Fibroblast of peridontal ligament (primary cell): ENCODE measurements at regions not wholly inside any gene's neighbourhood (a gene's known extent, or its start where the extent isn't known, plus 50 kb on each side); places are given as distances from the start of the nearest gene placed in this dataset.

Source experiments
- DNase-seq: peaks from one replicate; pipeline ENCODE4 v3.0.0-alpha.2; 2010; ENCODE audit errors: extremely low read depth

DNA sequence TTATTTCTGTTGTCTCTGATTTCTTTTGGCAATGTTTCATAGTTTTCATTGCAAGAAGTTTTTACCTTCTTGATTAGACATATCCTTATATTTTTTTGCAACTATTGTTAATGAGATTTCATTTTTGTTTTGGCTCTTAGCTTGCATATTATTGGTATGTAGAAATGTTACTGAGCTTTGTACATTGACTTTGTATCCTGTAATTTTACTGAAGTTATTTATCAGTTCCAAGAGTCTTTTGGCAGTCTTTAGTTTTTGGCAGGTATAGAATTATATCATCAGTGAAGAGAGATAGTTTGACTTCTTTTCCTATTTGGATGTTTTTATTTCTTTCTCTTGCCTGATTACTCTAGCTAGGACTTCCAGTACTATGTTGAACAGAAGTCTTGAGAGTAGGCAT lies 375.7 kb downstream of the TDRD3 start:
- no peak for DNase-seq

DNA sequence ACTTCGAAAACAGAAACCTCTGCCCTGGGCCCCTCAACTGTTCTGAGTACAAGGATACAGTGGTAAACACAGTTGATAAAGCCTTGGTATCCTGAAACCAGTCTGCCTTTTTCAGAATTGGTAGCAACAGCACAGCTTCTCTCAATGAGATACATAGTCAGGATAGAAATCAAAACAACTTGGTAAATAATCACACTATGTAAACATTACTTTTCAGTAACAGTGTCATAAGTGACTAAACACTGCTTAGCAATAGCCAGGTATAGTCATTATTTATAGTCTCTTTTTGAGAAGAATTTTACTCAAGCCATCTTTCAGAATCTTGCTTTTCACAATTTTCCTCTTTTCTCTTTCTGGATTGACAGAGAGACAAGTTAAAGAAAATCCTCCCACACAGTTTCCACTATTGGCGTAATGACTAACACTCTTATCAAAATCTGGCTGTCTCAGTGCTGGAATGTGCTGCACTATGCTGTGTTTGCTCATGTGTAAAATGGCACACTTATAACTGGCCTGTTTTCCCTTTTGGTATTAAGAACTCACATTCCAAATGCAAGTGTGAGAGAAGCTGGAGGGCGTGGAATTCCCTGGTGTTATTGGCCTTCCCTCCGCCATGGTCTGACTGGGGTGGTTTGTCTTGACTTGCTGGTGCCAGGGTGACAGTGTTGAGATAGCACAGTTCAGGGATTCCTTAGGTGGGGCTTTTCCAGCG lies 368.8 kb downstream of the TDRD3 start:
- no peak for DNase-seq

DNA sequence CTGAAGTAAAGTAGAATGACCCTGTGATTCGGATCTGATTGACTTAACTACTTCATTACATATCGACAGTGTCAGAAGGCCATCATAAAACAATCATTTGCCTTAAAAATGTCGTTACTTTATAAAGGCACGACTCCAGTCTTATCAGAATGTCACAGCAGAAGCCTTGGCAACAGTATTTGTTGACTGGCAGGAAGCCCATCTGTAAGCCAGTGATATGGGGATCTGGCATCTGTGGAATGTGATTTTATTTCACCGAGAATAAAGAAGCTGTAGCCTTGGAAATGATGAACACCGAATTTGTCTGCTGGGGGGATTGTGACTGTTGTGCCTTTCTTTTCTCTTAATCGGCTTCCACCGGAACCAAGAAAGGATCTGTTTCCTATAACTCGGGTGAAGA lies 362.5 kb downstream of the TDRD3 start:
- DNase-seq: no peak

DNA sequence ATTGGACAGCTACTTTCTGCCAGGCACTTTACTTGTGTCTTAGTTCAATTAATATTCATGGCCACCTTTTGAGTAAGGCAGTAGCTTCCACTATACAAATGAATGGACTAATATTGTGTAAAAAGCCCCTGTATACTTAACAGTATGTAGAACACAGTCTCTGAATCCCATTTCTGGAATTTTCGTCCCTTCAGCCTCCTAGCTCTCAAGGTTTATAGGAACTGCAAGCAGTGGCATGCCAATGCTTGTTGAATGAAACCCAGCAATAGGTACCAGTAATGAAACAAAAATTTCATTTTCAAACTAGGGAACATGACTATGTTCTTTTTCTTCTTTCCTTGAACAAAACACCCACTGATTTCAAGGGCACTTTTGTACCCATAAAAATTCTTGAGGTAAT lies 361.6 kb downstream of the TDRD3 start:
- no peak for DNase-seq

DNA sequence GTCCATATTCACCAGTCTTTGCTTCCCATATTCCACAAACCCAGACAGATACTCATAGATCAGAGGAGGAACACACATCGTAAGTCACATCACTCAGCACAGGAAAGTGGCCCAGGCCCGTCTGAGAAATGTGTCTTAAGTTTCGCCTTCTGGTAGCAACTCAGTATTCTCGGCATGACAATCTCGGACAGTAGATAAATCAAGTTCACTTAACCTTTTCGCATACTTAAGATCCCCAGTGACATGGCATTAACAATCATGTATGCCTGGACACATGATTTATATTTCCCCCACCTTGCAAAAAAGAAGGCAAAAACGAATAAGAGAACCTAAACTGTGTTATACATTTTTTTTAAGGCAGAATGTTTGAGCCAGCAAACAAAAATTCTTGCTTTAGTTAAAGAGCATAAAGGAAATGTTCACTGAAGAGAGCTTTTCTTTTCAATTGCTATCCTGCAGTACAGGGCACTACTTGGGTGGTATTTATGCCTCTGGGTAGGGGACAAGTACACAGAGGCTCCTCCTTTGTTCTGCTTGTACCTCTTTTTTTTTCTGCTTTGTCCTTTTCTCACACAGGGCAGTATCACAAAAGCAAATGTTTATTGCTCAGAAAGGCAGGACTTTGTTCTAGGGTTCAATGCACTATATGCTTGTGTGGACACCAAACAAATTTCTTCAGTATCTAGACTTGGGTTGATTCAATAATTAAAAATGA lies 360.6 kb downstream of the TDRD3 start:
- no peak for DNase-seq

DNA sequence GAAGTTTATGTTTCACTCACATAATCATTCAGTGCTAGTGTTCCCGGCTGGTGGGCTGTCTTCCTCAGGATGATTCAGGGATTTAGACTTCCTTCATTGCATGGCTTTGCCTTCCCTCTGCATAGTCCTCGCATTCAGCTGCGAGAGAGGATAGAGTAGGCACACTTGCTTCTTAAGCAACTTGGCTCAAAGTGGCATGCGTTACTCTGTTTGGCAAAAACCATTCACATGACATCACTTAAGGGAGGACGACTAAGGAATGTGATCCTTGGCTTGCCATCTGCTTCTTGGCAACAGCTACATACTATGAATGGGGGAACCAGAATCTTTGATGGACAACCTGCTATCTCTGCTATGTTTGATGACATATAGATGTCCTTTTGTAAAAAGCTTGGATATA lies 359.3 kb downstream of the TDRD3 start:
- no peak for DNase-seq

DNA sequence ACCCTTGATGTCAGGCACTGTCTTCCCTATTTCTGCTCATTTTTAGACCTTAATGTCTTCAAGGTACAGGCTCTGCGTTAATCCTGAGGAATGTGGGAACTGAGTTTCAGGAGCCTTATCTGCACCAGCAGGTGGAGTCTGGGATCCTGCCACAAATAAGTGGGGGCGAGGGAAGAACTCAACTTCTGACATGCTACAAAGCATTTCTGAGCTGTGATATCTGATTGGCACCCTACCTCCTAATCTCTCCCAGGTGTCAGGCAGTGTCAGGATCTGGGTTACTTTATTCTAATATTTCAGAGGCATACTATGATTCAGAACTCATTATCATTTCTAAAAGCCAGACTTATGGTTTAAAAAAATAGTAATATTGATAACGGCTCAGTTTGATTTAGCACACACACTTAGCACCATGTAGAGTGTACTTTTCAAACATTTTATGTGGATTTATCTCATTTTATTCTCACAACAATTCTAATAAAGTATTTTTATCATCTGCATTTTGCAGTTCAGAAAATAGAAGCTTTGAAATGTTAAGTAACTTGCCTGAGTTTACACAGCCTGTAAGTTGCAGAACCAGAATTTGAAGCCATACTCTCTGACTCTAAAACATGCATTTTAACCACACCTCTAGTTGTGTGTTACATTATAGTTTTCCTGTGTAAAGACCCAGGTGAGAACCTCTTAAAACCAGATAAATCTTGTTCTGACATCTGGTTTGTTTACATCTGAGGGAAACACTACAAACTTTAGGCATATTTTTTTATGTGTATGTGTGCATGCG lies 358.6 kb downstream of the TDRD3 start:
- no peak for DNase-seq

DNA sequence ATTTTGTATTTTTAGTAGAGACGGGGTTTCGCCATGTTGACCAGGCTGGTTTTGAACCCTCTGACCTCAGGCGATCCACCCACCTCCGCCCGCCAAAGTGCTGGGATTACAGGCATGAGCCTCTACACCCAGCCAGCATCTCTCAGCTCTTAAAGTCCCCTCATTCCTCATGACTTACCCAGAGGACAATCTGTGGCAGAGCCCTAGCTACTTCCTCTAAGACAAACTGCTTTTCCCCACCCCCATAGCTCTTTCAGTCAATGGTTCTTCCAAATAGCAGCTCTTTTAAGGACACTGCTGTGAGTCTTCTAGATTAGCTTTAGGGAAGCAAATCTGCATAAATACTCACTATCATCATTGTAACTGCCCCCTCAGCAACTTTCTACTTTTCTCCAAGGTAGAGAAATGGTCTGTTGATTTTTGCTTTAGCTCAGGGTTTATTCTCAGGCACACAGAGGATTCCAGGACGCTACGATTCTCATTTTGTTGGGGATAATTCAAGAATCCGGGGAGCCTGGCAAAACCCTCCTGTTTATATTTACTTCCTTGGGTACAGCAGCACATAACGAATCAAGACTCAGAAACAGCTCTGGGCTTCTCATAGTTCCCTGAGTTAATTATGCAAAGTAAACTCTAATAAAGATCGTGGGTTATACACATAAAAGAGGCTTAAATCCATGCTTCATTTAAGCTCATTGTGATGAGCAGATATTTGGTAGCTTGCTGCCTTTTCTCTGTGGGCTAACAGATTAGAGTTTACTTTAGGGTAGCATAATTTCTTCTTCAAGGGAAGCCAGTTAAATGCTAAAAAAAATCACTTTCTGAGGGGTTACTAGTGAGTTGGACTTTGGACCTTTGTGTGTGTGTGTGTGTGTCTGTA lies 357.4 kb downstream of the TDRD3 start:
- no peak for DNase-seq

DNA sequence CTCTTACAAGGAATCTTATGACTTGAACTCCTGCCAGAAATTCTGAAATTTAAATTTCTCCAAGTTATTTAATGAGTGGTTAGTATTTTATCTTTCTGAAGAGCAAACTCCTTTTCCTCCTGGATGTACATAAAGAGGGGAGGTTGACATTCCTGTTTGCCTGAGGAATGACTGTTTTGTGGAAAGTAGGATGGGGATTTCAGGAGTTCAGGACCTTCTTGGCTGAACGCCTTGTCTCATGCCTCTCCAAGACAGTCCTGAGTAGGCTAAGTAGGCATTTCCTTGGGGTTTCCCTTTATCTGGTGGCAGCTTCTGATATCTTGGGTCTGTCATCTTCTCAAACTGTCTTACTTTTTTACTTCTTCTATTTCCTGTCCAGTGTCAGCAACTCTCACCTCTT lies 356.6 kb downstream of the TDRD3 start:
- no peak for DNase-seq

DNA sequence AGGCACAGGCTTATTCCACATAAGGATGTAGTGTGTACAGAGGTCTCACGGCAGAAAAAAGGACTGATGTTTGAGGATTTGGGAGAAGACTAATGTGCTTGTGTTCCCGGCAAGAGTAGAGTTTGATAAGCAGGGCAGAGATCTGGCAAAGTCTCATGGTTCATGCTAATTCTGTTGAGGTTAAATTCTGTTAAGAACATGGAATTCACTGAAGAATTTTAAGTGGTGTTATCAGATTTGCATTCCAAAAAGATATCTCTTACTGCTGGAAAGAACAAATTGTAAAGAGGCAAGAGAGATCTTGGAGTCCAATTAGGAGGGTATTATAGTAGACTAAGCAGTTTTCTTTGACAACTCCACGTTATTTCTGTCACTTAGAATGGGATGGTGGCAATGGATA lies 348.3 kb downstream of the TDRD3 start:
- DNase-seq: no peak

DNA sequence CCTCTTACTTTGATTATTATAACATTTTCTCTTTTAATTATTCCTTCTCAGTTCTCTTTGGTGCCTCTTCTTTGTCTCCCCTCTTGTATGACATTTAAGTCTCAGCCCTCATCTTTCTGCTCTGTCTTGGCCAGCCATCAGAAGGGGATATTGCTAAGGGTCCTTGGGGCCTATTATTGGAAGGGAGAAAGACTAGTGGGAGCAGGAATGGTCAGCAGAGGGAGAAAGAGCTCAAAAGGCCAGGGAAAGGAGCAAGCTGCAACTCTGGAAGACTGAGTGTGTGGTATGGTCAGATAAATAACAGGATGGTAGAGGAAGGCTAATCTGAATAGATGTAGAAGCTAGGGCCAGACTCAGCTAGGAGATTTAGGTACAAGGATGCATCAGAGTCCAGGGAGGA lies 336.9 kb downstream of the TDRD3 start:
- no peak for DNase-seq

DNA sequence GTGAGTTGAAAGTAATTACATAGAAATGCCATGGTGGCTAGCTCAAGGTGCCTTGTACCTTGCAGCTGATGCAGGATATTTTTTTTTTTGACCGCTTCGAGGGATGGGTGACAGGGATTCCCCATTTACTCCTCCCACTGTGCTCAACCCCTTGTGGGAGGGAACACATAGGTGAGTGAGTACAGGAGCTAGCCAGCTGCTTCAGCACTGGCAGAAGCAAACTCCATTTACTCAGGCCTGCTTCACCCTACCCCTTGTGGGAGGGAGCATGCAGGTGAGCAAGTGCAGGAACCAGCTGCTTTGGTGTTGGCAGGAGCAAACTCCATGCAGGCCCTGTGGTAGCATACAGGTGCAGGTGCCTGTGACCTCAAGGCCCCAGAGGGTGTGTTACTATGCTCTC lies 330.1 kb downstream of the TDRD3 start:
- DNase-seq: no peak

DNA sequence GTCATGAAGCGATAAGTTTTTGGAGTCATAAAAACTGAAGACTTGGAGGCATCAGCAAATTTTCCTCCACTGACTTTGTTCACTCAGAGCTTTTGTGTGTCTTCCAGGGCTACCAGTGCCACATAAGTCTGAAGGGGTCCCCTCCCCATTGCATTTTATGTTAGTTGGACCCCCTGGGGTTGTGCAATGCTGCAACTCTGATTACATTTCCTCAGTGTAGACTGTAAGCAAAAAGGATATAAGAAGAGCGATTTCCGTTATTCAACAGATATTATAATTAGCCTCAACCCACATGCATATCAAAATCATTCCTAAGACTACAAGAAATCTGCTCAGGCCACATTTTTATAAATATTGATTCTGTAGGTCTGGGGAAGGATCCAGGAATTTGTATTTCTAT lies 324.0 kb downstream of the TDRD3 start:
- DNase-seq: no peak

DNA sequence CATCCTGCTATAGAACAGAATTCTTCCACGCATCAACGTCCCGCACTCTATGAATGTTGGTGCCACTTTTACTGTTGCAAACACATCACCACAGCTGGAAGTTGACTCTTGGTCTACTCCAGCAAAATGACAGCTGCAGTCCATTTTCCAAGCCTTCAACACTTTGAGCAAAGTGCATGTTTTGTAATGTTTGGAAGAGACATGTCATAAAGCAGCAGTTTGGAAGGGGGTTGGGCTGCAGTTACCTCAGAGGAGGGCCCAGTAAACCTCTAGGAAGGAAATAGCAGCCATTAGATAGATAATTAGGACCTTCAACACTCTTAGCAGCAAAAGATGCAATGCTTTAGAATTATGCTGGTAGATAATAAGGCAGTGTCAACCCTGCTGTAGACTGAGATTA lies 323.6 kb downstream of the TDRD3 start:
- DNase-seq: no peak

DNA sequence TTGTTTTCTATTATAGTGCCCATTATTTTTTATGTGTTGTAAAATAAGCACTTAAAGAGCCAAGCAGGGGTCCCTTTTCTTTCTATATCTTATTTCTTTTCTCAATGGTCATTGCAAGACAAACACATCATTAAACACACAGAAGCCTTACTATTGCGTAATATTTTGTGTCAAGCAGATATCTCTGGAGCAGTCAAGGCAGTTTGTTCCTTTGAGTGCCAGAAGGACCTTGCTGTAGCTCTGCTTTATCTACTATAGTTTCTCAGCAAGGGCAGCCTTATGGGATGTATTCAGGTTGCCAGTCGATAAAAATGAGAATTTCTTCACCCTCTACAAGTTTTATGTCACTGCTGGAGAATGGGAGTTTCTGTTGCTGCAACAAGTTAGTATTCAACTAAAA lies 319.3 kb downstream of the TDRD3 start:
- DNase-seq: no peak

DNA sequence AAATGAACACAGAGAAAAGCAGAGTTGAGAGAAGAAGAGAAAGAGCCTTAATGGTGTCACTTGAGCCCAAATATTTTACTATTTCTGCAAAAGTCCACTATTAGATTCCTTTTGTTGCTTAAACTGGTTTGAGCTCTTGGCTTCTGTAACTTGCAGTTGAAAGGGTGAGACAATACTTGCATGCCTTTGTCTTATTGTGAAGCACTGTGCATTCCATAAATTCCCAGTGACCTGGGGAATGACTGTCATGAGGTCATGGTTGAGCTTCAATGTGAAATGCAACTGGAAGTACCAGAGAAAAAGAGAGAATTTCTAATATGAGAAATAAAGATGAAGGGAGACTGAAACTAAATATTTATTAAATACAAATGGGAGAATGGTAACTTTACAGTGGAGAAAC lies 310.9 kb downstream of the TDRD3 start:
- DNase-seq: no peak

DNA sequence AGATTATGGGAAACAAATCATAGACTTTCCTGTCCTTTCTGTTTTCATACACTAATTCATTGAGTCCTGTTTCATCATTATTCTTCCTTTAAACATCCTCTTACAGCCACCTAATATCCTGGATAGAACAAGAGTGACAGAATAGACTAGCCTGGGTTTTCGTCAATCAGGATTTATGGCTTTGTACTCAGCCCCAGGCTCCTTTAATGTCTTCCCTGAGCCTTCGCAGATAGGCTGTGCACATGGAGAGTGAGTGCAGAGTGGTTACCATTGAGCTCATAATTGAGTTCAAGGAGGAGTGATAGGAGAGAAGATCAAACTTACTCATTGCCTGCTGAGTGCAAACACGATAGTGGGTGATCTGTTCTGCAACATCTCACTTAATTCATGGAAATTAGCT lies 304.9 kb downstream of the TDRD3 start:
- DNase-seq: no peak

DNA sequence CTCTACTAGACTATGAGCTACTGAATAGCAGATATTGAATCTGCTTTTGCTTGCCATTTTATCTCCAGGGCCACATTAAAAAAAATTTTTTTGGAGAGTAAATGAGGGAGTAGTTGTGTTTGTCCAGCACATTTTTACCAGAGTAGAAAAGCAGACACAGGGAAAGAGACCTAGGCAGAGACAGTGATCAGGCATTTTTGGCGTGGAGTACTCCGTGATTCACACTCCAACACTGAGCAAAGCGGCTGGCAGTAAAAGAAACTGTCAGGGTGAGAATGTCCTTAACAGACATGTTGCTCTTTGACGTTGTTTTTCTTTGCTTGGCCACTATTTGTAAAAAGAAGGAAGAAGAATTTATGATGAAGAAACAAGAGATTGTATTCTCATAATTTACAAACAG lies 304.0 kb downstream of the TDRD3 start:
- no peak for DNase-seq

DNA sequence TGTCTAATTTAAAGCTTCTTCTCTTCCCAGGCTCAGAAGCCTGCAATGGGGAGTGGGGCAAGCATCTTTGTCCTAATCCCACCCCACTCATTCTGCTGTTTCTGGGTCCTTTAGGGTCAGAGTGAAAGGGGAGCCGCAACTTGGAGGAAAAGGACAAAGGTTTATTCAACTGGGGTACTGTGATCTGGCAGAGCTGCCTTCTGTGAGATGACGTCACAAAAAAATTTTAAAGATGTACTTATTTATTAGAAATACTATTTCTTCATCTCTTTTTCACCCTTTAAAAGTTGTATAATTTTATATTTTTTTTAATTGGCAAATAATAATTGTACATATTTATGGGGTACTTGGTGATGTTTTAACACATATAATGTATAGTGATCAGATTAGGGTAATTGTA lies 302.6 kb downstream of the TDRD3 start:
- DNase-seq: no peak

DNA sequence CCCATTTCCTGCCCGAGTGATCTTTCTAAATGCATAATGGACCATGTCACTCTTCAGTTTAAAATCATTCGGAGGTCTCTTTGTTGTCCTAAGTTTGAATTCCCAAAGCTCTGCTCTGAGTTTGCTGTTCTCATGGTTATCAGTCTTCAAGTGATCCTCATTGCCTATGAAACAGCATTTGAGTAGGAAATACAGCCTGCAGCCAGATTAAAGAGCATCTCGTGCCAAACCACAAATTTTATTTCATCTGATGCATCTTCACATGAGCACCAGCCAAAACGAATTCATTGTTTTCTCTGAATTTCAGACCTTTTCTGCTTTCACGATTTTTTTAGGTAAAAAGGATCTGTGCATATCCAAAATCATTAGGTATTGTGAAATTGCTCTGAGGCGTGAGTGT lies 299.6 kb downstream of the TDRD3 start:
- no peak for DNase-seq

DNA sequence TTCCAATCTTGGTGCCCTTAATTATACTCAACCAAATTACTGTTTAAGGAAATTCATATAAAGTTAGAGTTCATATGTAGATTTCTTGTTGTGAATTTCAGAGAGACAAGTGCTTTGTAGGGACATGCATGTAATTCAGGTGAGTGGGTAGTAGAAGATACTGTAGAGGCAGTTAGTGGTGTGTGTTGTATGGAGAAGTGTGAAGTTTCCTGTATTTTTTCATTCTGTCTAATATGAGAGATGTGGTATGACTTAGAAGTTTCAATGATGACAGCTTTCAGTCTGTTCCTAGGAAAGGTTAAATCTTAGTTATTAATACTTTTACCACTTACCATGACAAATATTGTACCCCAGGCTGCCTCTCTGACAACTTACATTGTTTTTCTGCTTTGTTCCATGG lies 294.2 kb downstream of the TDRD3 start:
- DNase-seq: no peak

DNA sequence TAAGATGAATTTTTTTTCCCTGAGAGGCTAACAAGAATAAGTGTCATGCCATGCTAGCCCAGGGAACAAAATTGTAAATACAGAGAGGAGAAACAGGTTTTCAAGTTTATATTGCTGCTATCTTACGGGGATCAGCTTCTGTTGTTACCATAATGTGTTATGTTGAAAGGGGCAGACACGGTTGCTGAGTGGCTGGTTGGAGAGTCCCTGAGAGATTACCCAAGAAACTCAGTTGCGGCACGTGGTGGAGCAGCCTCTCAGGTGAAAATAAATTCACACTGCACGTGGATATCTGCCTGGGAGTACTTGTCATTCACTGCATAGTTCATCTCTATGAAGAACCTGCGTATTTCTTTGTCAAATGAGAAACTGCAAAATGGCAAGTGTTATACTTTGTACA lies 293.6 kb downstream of the TDRD3 start:
- DNase-seq: no peak
